ENCODE measurements at regions not wholly inside any gene's neighbourhood (a gene's known extent, or its start where the extent isn't known, plus 50 kb on each side); places are given as distances from the start of the nearest gene placed in this dataset.

GRCh38 chr16:5448798-5449197, 351.2 kb upstream of the EEF2KMT start:
- Histone ChIP-seq H3K79me1 (ENCODE audit: low read depth in 1 of 2, low read length in 2 of 2) (no peaks in the 10 kb centered on the region), H4K5ac (ENCODE audit: low read depth, low read length) (no peak overlapping the region), H4K8ac (ENCODE audit: low read depth in 2 of 2, low read length in 2 of 2) (no peak overlapping the region), H2BK20ac (ENCODE audit: low read depth, low read length) (no peak overlapping the region), H4K91ac (ENCODE audit: insufficient read depth, low read depth, low read length) (no peak overlapping the region), H3K9ac (ENCODE audit: low read depth, low read length) (no peak overlapping the region), H4K20me1 (ENCODE audit: insufficient read depth, low read length) (no peaks in the 10 kb centered on the region), H2AFZ (replicated peaks; ENCODE audit: low read length, poor library complexity) (no peak overlapping the region), H3K4me1 (ENCODE audit: control insufficient read depth, insufficient read depth, low read length) (no peaks in the 10 kb centered on the region), H3K4ac (ENCODE audit: low read depth, low read length) (no peak overlapping the region), H3K9me3 (ENCODE audit: control insufficient read depth, insufficient read depth, low read length) (peaks cover 25% of the 10 kb centered on the region), H3K36me3 (ENCODE audit: control insufficient read depth, insufficient read depth, low read length) (no peaks in the 10 kb centered on the region), H3K4me3 (ENCODE audit: insufficient read depth, low read depth, low read length) (no peak overlapping the region), H3K23ac (ENCODE audit: low read depth, low read length) (no peak overlapping the region), H3K18ac (ENCODE audit: low read depth, low read length) (no peak overlapping the region), H2BK15ac (ENCODE audit: low read depth, low read length) (no peak overlapping the region), H3K56ac (ENCODE audit: extremely low read depth, insufficient read depth, low read length) (no peak overlapping the region), H3K9me1 (ENCODE audit: insufficient read depth, low read length) (no peaks in the 10 kb centered on the region), H2BK5ac (ENCODE audit: low read depth, low read length, poor library complexity, severe bottlenecking) (no peak overlapping the region), H3K27ac (ENCODE audit: insufficient read depth, low read length) (no peak overlapping the region), H2AK9ac (replicated peaks; ENCODE audit: low read depth, low read length, poor library complexity) (no peak overlapping the region), H3K27me3 (ENCODE audit: control insufficient read depth, insufficient read depth, low read length) (no peaks in the 10 kb centered on the region), H2AK5ac (ENCODE audit: low read depth, low read length) (no peak overlapping the region), H3K4me2 (ENCODE audit: low read depth, low read length) (no peak overlapping the region), H2BK120ac (ENCODE audit: low read depth, low read length) (no peak overlapping the region), H3K14ac (replicated peaks; ENCODE audit: low read depth, low read length) (no peak overlapping the region)
- POLR2A ChIA-PET (ENCODE audit: unreplicated experiment), result no interaction called here
- dilution Hi-C loops (cut with HindIII; ENCODE audit: low sequenced_read_pairs, unreplicated experiment) (no loop called here), in situ Hi-C loops (cut with MboI; ENCODE audit: low sequenced_read_pairs) (loop anchor here (25.0 kb wide), 1 partner anchor 111 kb away; no protein-coding TSS in a partner anchor), intact Hi-C loops (cut with micrococcal nuclease) (no loop called here)
- no TSS peak for BruUV-seq (replicated peaks)
- WGBS, 2 experiments (ENCODE audit: extremely low coverage in 2 of 2, insufficient read length in 1 of 2), result 20% methylated on average over 1 of the region's 9 CpGs; no CpG with 5 or more reads in 1 of the 2 experiments
- TF ChIP-seq RCOR1 (IDR thresholded peaks at IDR 0.05; ENCODE audit: insufficient replicate concordance, low read length) (no peak), CEBPB (IDR thresholded peaks at IDR 0.05; ENCODE audit: low read depth, low read length) (no peak), MXI1 (IDR thresholded peaks at IDR 0.05; ENCODE audit: borderline replicate concordance, low read depth, low read length) (no peak), BHLHE40 (IDR thresholded peaks at IDR 0.05; ENCODE audit: low read depth, low read length) (no peak), MAZ (IDR thresholded peaks at IDR 0.05; ENCODE audit: borderline replicate concordance, low read depth, low read length) (no peak), MAFK (IDR thresholded peaks at IDR 0.05; ENCODE audit: low read depth, low read length) (no peak), SMC3 (IDR thresholded peaks at IDR 0.05; ENCODE audit: low read depth, low read length) (no peak), USF2 (IDR thresholded peaks at IDR 0.05; ENCODE audit: low read depth, low read length) (no peak), RFX5 (IDR thresholded peaks at IDR 0.05; ENCODE audit: low read depth, low read length) (no peak), POLR2A (IDR thresholded peaks at IDR 0.05; ENCODE audit: low read depth, low read length) (no peak), FOS (IDR thresholded peaks at IDR 0.05; ENCODE audit: low read depth, low read length) (no peak), NFE2L2 (IDR thresholded peaks at IDR 0.05; ENCODE audit: low read depth, low read length) (no peak), CTCF (conservative IDR thresholded peaks at IDR 0.05; ENCODE audit: low read depth, low read length) (no peak)
- CTCF ChIA-PET, result no interaction called here
- DNase-seq (no peak), ATAC-seq (ENCODE audit: low read depth) (no peak)
